GM23338 (cell line): ENCODE measurements at regions not wholly inside any gene's neighbourhood (a gene's known extent, or its start where the extent isn't known, plus 50 kb on each side); places are given as distances from the start of the nearest gene placed in this dataset.

Experiments
- ATAC-seq: fragments of 200-7000 bp; cut with Tn5 transposase; 3 replicates; pipeline ENCODE4 v1.9.1; 2020
- DNase-seq: peaks from one replicate; pipeline ENCODE4 v3.0.0-alpha.2; 2015; ENCODE audit warnings: low spot score
- H2AFZ ChIP-seq: fragments of 200-600 bp; sonication (generic); 2 replicates; pipeline ENCODE4 v1.8.0; 2016; ENCODE audit warnings: antibody characterized with exemption, mild to moderate bottlenecking, moderate library complexity
- H3F3A ChIP-seq: fragments of 200-600 bp; sonication (generic); replicated peaks from 2 replicates; pipeline ENCODE4 v1.8.0; 2017; ENCODE audit warnings: antibody characterized with exemption, mixed run types, low read depth
- H3K27ac ChIP-seq: fragments of 200-600 bp; sonication (generic); 2 replicates; pipeline ENCODE4 v1.6.1; 2016; ENCODE audit warnings: low read depth
- H3K27me3 ChIP-seq: fragments of 200-600 bp; sonication (generic); 2 replicates; pipeline ENCODE4 v1.8.0; 2016; ENCODE audit warnings: mild to moderate bottlenecking, mixed run types, moderate library complexity; ENCODE audit not compliant: insufficient read depth
- H3K36me3 ChIP-seq: fragments of 200-600 bp; sonication (generic); 2 replicates; pipeline ENCODE4 v1.8.0; 2016; ENCODE audit warnings: mild to moderate bottlenecking; ENCODE audit not compliant: insufficient read depth
- H3K4me1 ChIP-seq: fragments of 200-600 bp; sonication (generic); 2 replicates; pipeline ENCODE4 v1.8.0; 2016; ENCODE audit warnings: mild to moderate bottlenecking, moderate library complexity; ENCODE audit not compliant: insufficient read depth
- H3K4me2 ChIP-seq: fragments of 200-600 bp; sonication (generic); 2 replicates; pipeline ENCODE4 v1.7.1; 2017; ENCODE audit warnings: mixed run types
- H3K4me3 ChIP-seq: fragments of 200-600 bp; sonication (generic); 2 replicates; pipeline ENCODE4 v1.6.1; 2016; ENCODE audit warnings: mixed run types
- H3K79me2 ChIP-seq: fragments of 200-600 bp; sonication (generic); replicated peaks from 2 replicates; pipeline ENCODE4 v1.8.0; 2017; ENCODE audit warnings: mild to moderate bottlenecking; ENCODE audit not compliant: insufficient read depth
- H3K9me2 ChIP-seq: fragments of 200-600 bp; sonication (generic); 2 replicates; pipeline ENCODE4 v1.8.0; 2017; ENCODE audit not compliant: insufficient read depth
- H4K20me1 ChIP-seq: fragments of 200-600 bp; sonication (generic); replicated peaks from 2 replicates; pipeline ENCODE4 v1.8.0; 2017; ENCODE audit warnings: mild to moderate bottlenecking; ENCODE audit not compliant: insufficient read depth
- H3K27ac Mint-ChIP-seq: 2 replicates; pipeline ENCODE4 v1.8.0; 2020; ENCODE audit warnings: inconsistent platforms, mild to moderate bottlenecking, moderate library complexity, mixed read lengths
- H3K27me3 Mint-ChIP-seq: 3 replicates; pipeline ENCODE4 v1.8.0; 2022; ENCODE audit warnings: low read depth, mild to moderate bottlenecking, moderate library complexity, mixed read lengths, inconsistent platforms; ENCODE audit not compliant: insufficient read depth, poor library complexity
- H3K36me3 Mint-ChIP-seq: 3 replicates; pipeline ENCODE4 v1.8.0; 2021; ENCODE audit warnings: low read depth, mild to moderate bottlenecking, inconsistent platforms, moderate library complexity, mixed read lengths
- H3K4me1 Mint-ChIP-seq: 3 replicates; pipeline ENCODE4 v1.8.0; 2020; ENCODE audit warnings: mild to moderate bottlenecking, inconsistent platforms, mixed read lengths
- H3K4me3 Mint-ChIP-seq: 3 replicates; pipeline ENCODE4 v1.8.0; 2021; ENCODE audit warnings: moderate library complexity, mild to moderate bottlenecking, inconsistent platforms, mixed read lengths
- H3K9me3 Mint-ChIP-seq: 3 replicates; pipeline ENCODE4 v1.8.0; 2020; ENCODE audit warnings: moderate library complexity, mild to moderate bottlenecking, inconsistent platforms, mixed read lengths
- CREB1 ChIP-seq: fragments of 250-450 bp; sonication (Bioruptor Pico); IDR thresholded peaks from 2 replicates; pipeline ENCODE4 v1.5.0; 2020; ENCODE audit warnings: low read depth, mild to moderate bottlenecking, moderate library complexity
- EZH2 ChIP-seq: fragments of 200-600 bp; sonication (generic); IDR thresholded peaks from one replicate; pipeline ENCODE4 v1.8.0; 2017; ENCODE audit warnings: antibody characterized with exemption, mild to moderate bottlenecking, low read depth; ENCODE audit not compliant: unreplicated experiment
- JUNB ChIP-seq: IDR thresholded peaks from one replicate; pipeline ENCODE4 v1.6.1; 2016; ENCODE audit warnings: antibody characterized with exemption; ENCODE audit not compliant: unreplicated experiment
- POLR2AphosphoS5 ChIP-seq: IDR thresholded peaks from 2 replicates; pipeline ENCODE4 v1.6.1; 2016; ENCODE audit warnings: antibody characterized with exemption, low read depth
- STAT1 ChIP-seq: IDR thresholded peaks from one replicate; pipeline ENCODE4 v1.6.1; 2016; ENCODE audit warnings: antibody characterized with exemption; ENCODE audit not compliant: unreplicated experiment
- ZNF114 ChIP-seq: fragments of 250-450 bp; sonication (Bioruptor Pico); IDR thresholded peaks from 2 replicates; pipeline ENCODE4 v1.5.0; 2020; ENCODE audit warnings: mild to moderate bottlenecking, moderate library complexity
- ZNF331 ChIP-seq: fragments of 250-450 bp; sonication (Bioruptor Pico); IDR thresholded peaks from 2 replicates; pipeline ENCODE4 v1.5.0; 2020; ENCODE audit warnings: low read depth, mild to moderate bottlenecking, moderate library complexity
- TF ChIP-seq, protein P1 (sequence below): fragments of 250-450 bp; sonication (Bioruptor Pico); IDR thresholded peaks from 2 replicates; pipeline ENCODE4 v1.5.0; 2020; ENCODE audit warnings: mild to moderate bottlenecking, moderate library complexity
- TF ChIP-seq, protein P2 (sequence below), 2 experiments: fragments of 200-600 bp in 1 of 2; sonication (generic) in 1 of 2; conservative IDR thresholded peaks; 2 replicates each; pipeline versions ENCODE4 v1.5.1 to v1.6.1; 2016 to 2017; ENCODE audit warnings: antibody characterized with exemption in 2 of 2, low read depth in 2 of 2, mild to moderate bottlenecking in 2 of 2, moderate library complexity in 1 of 2
- TF ChIP-seq, protein P3 (sequence below): IDR thresholded peaks from 2 replicates; pipeline ENCODE4 v1.6.1; 2016; ENCODE audit warnings: antibody characterized with exemption

GRCh38 chr6:2582268-2582667, 168.5 kb downstream of the MYLK4 start:
- Histone ChIP-seq H3K27me3 (no peaks in the 10 kb centered on the region), H3K36me3 (no peaks in the 10 kb centered on the region), H3K4me3 (no peak overlapping the region), H2AFZ (no peak overlapping the region; the same call in 1 of the 2 replicates), H3K4me2 (no peak overlapping the region), H3F3A (no peaks in the 10 kb centered on the region), H3K27ac (no peak overlapping the region), H3K9me2 (no peaks in the 10 kb centered on the region), H3K79me2 (no peaks in the 10 kb centered on the region), H3K4me1 (no peaks in the 10 kb centered on the region), H4K20me1 (no peaks in the 10 kb centered on the region)
- Mint-ChIP-seq H3K36me3 (no peaks in the 10 kb centered on the region; the same call in 2 of the 3 replicates), H3K27me3 (peaks cover 2% of the 10 kb centered on the region), H3K4me3 (no peak overlapping the region), H3K4me1 (peaks cover 16% of the 10 kb centered on the region), H3K27ac (no peak overlapping the region), H3K9me3 (no peaks in the 10 kb centered on the region)
- no peak for DNase-seq
- ATAC-seq = no peak
- TF ChIP-seq, protein P1, sequence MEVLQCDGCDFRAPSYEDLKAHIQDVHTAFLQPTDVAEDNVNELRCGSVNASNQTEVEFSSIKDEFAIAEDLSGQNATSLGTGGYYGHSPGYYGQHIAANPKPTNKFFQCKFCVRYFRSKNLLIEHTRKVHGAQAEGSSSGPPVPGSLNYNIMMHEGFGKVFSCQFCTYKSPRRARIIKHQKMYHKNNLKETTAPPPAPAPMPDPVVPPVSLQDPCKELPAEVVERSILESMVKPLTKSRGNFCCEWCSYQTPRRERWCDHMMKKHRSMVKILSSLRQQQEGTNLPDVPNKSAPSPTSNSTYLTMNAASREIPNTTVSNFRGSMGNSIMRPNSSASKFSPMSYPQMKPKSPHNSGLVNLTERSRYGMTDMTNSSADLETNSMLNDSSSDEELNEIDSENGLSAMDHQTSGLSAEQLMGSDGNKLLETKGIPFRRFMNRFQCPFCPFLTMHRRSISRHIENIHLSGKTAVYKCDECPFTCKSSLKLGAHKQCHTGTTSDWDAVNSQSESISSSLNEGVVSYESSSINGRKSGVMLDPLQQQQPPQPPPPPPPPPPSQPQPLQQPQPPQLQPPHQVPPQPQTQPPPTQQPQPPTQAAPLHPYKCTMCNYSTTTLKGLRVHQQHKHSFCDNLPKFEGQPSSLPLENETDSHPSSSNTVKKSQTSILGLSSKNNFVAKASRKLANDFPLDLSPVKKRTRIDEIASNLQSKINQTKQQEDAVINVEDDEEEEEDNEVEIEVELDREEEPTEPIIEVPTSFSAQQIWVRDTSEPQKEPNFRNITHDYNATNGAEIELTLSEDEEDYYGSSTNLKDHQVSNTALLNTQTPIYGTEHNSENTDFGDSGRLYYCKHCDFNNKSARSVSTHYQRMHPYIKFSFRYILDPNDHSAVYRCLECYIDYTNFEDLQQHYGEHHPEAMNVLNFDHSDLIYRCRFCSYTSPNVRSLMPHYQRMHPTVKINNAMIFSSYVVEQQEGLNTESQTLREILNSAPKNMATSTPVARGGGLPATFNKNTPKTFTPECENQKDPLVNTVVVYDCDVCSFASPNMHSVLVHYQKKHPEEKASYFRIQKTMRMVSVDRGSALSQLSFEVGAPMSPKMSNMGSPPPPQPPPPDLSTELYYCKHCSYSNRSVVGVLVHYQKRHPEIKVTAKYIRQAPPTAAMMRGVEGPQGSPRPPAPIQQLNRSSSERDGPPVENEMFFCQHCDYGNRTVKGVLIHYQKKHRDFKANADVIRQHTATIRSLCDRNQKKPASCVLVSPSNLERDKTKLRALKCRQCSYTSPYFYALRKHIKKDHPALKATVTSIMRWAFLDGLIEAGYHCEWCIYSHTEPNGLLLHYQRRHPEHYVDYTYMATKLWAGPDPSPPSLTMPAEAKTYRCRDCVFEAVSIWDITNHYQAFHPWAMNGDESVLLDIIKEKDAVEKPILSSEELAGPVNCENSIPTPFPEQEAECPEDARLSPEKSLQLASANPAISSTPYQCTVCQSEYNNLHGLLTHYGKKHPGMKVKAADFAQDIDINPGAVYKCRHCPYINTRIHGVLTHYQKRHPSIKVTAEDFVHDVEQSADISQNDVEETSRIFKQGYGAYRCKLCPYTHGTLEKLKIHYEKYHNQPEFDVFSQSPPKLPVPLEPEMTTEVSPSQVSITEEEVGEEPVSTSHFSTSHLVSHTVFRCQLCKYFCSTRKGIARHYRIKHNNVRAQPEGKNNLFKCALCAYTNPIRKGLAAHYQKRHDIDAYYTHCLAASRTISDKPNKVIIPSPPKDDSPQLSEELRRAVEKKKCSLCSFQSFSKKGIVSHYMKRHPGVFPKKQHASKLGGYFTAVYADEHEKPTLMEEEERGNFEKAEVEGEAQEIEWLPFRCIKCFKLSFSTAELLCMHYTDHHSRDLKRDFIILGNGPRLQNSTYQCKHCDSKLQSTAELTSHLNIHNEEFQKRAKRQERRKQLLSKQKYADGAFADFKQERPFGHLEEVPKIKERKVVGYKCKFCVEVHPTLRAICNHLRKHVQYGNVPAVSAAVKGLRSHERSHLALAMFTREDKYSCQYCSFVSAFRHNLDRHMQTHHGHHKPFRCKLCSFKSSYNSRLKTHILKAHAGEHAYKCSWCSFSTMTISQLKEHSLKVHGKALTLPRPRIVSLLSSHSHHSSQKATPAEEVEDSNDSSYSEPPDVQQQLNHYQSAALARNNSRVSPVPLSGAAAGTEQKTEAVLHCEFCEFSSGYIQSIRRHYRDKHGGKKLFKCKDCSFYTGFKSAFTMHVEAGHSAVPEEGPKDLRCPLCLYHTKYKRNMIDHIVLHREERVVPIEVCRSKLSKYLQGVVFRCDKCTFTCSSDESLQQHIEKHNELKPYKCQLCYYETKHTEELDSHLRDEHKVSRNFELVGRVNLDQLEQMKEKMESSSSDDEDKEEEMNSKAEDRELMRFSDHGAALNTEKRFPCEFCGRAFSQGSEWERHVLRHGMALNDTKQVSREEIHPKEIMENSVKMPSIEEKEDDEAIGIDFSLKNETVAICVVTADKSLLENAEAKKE (CRISPR knock-in tag) = no peak
- TF ChIP-seq ZNF331 (CRISPR knock-in tag) = no peak
- TF ChIP-seq CREB1 (CRISPR knock-in tag) = no peak
- no peak for TF ChIP-seq POLR2AphosphoS5
- TF ChIP-seq STAT1 = no peak
- TF ChIP-seq JUNB = no peak
- TF ChIP-seq, protein P2, sequence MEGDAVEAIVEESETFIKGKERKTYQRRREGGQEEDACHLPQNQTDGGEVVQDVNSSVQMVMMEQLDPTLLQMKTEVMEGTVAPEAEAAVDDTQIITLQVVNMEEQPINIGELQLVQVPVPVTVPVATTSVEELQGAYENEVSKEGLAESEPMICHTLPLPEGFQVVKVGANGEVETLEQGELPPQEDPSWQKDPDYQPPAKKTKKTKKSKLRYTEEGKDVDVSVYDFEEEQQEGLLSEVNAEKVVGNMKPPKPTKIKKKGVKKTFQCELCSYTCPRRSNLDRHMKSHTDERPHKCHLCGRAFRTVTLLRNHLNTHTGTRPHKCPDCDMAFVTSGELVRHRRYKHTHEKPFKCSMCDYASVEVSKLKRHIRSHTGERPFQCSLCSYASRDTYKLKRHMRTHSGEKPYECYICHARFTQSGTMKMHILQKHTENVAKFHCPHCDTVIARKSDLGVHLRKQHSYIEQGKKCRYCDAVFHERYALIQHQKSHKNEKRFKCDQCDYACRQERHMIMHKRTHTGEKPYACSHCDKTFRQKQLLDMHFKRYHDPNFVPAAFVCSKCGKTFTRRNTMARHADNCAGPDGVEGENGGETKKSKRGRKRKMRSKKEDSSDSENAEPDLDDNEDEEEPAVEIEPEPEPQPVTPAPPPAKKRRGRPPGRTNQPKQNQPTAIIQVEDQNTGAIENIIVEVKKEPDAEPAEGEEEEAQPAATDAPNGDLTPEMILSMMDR (conservative IDR thresholded peaks at IDR 0.05; ENCODE audit: low read depth in 2 of 2) = no peak
- no peak for TF ChIP-seq EZH2
- TF ChIP-seq, protein P3, sequence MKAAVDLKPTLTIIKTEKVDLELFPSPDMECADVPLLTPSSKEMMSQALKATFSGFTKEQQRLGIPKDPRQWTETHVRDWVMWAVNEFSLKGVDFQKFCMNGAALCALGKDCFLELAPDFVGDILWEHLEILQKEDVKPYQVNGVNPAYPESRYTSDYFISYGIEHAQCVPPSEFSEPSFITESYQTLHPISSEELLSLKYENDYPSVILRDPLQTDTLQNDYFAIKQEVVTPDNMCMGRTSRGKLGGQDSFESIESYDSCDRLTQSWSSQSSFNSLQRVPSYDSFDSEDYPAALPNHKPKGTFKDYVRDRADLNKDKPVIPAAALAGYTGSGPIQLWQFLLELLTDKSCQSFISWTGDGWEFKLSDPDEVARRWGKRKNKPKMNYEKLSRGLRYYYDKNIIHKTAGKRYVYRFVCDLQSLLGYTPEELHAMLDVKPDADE = no peak
- TF ChIP-seq ZNF114 (CRISPR knock-in tag) = no peak
